ENCODE measurements at regions not wholly inside any gene's neighbourhood (a gene's known extent, or its start where the extent isn't known, plus 50 kb on each side); places are given as distances from the start of the nearest gene placed in this dataset.

DNA sequence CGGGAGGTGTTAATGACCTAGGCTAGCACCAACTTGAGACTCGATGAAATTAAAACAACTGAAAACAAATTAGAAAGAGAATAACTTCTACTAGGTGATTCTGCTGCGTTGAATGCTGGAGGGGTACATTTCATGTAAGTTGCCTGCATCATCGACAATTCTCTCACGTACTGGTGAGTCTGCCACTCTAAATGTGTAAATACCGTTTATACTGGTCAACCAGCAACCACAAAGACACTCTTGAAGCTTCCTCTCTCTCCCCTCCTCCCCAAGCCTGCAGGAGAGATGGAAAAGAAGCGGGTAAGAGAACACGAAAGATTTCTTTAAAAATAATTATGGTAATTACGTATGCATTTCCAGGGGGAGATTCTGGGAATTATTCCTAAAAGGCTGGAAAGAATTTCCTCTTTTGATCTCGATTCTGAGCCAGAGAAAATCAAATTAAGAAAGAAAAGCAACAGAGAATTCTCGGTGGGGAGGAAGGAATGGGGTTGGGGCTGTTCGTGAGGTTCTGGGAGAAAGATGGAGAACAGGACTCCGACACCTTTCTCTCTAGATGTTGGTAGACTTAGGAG lies 68.6 kb upstream of the MRTFB start:
- no peaks in the 10 kb centered on the region for H3K36me3 ChIP-seq (ENCODE audit: control insufficient read depth, insufficient read depth, low read length)
- no peak overlapping the region for H3K4me3 ChIP-seq (ENCODE audit: low read length)

GRCh38 chr16:14003074-14003570 lies 68.0 kb upstream of the MRTFB start:
- 30% methylated on average over 2 of the region's 15 CpGs for WGBS (ENCODE audit: insufficient coverage, low lambda C conversion rate)

More for the DNA sequence above, 68.6 kb upstream of the MRTFB start:
- DNase-seq = no peak
- H3K27ac ChIP-seq (ENCODE audit: low read length) = no peak overlapping the region
- no peaks in the 10 kb centered on the region for H3K9me3 ChIP-seq (ENCODE audit: control insufficient read depth, low read depth, low read length)
- peaks cover 4% of the 10 kb centered on the region for H3K4me1 ChIP-seq (ENCODE audit: control insufficient read depth, insufficient read depth, low read length)
- WGBS (ENCODE audit: insufficient coverage, low lambda C conversion rate) = 50% methylated on average over 5 of the region's 13 CpGs
- H3K27me3 ChIP-seq (ENCODE audit: control insufficient read depth, insufficient read depth, low read length) = no peaks in the 10 kb centered on the region

GRCh38 chr16:14004031-14004728 lies 66.9 kb upstream of the MRTFB start:
- WGBS (ENCODE audit: insufficient coverage, low lambda C conversion rate) = no CpG with 5 or more reads among the region's 13 CpGs
- Histone ChIP-seq H3K4me1 (ENCODE audit: control insufficient read depth, insufficient read depth, low read length) (no peaks in the 10 kb centered on the region), H3K36me3 (ENCODE audit: control insufficient read depth, insufficient read depth, low read length) (no peaks in the 10 kb centered on the region), H3K27ac (ENCODE audit: low read length) (no peak overlapping the region), H3K4me3 (ENCODE audit: low read length) (no peak overlapping the region), H3K9me3 (ENCODE audit: control insufficient read depth, low read depth, low read length) (no peaks in the 10 kb centered on the region), H3K27me3 (ENCODE audit: control insufficient read depth, insufficient read depth, low read length) (no peaks in the 10 kb centered on the region)
- DNase-seq = no peak

More at GRCh38 chr16:14003074-14003570, 68.0 kb upstream of the MRTFB start:
- Histone ChIP-seq H3K27ac (ENCODE audit: low read length) (no peak overlapping the region), H3K4me3 (ENCODE audit: low read length) (no peak overlapping the region), H3K4me1 (ENCODE audit: control insufficient read depth, insufficient read depth, low read length) (peaks cover 3% of the 10 kb centered on the region), H3K36me3 (ENCODE audit: control insufficient read depth, insufficient read depth, low read length) (no peaks in the 10 kb centered on the region), H3K9me3 (ENCODE audit: control insufficient read depth, low read depth, low read length) (no peaks in the 10 kb centered on the region), H3K27me3 (ENCODE audit: control insufficient read depth, insufficient read depth, low read length) (no peaks in the 10 kb centered on the region)
- peak in 1 of 2 donors; percentile 38 for DNase-seq

DNA sequence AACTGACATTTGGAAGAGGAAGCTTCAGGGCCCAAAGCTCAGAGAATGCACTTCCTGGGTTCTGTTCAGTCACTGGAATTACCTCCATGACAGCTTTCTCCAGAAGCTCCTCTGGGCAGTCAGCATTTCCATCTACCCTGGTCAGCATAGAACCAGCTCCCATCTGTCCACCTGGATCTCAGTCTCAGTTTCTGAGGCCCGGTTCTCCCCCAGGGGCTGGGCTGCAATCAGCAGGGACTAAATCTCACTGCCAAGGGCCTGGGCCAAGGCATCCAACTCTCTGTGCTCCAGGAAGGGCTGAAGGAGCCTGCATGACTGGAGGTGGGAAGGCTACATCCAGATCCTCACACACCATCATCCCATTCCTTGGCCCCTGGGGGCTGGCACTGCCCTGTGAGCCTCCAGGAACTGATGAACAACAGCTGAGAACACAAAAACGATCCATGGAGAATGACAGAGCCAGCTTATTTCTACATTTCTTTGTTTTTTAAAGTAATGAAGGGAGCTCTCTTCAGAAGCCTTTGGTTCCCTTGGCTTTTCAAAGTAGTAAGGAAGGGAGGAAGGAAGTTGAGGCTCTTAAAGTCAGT lies 66.3 kb upstream of the MRTFB start:
- Histone ChIP-seq H3K27me3 (ENCODE audit: control insufficient read depth, insufficient read depth, low read length) (no peaks in the 10 kb centered on the region), H3K9me3 (ENCODE audit: control insufficient read depth, low read depth, low read length) (no peaks in the 10 kb centered on the region), H3K4me1 (ENCODE audit: control insufficient read depth, insufficient read depth, low read length) (no peaks in the 10 kb centered on the region), H3K36me3 (ENCODE audit: control insufficient read depth, insufficient read depth, low read length) (no peaks in the 10 kb centered on the region), H3K4me3 (ENCODE audit: low read length) (no peak overlapping the region), H3K27ac (ENCODE audit: low read length) (no peak overlapping the region)
- WGBS (ENCODE audit: insufficient coverage, low lambda C conversion rate) = no CpG with 5 or more reads among the region's 2 CpGs
- DNase-seq = no peak

DNA sequence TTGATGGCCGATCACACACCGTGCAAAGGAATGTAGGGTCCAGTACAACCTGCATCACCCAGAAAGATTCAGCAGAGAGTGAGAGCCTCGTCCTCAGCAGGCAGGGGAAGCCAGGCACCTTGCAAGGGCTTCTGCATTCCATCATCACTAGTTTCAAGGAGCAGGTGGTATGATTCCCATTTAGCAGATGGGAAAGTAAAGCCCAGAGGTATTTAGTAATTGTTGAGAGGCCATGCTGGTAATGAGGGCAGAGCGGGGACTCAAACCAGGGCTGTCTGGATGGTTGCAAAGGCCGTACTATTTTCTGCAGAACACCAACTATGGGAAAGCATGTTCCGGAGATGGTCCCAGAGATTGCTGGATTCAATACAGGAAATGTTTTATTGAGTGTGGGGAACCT lies 65.8 kb upstream of the MRTFB start:
- no peaks in the 10 kb centered on the region for H3K27me3 ChIP-seq (ENCODE audit: control insufficient read depth, insufficient read depth, low read length)
- no peaks in the 10 kb centered on the region for H3K4me1 ChIP-seq (ENCODE audit: control insufficient read depth, insufficient read depth, low read length)
- DNase-seq = no peak
- no peak overlapping the region for H3K4me3 ChIP-seq (ENCODE audit: low read length)
- 83% methylated on average over 1 of the region's 6 CpGs for WGBS (ENCODE audit: insufficient coverage, low lambda C conversion rate)
- no peak overlapping the region for H3K27ac ChIP-seq (ENCODE audit: low read length)
- no peaks in the 10 kb centered on the region for H3K9me3 ChIP-seq (ENCODE audit: control insufficient read depth, low read depth, low read length)
- no peaks in the 10 kb centered on the region for H3K36me3 ChIP-seq (ENCODE audit: control insufficient read depth, insufficient read depth, low read length)

DNA sequence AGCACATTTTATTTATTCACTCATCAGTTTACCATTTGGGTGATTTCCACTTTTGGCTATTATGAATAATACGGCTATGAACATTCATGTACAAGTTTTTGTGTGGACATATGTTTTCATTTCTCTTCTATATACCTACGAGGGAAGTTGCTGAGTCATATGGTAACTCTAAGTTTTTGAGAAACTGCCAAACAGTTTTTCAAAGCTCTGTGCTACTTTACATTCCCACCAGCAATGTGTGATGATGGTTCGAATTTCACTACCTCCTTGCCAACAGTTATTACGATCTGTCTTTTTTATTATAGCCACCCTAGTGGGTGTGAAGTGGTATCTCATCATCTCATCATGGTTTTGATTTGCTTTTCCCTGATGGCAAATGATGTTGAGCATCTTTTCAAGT lies 63.7 kb upstream of the MRTFB start:
- H3K27me3 ChIP-seq (ENCODE audit: control insufficient read depth, insufficient read depth, low read length) = no peaks in the 10 kb centered on the region
- DNase-seq = no peak
- WGBS (ENCODE audit: insufficient coverage, low lambda C conversion rate) = 83% methylated on average over 2 of the region's 4 CpGs

GRCh38 chr16:14011001-14011400 lies 60.1 kb upstream of the MRTFB start:
- H3K27me3 ChIP-seq (ENCODE audit: control insufficient read depth, insufficient read depth, low read length) = no peaks in the 10 kb centered on the region
- H3K9me3 ChIP-seq (ENCODE audit: control insufficient read depth, low read depth, low read length) = no peaks in the 10 kb centered on the region
- H3K4me1 ChIP-seq (ENCODE audit: control insufficient read depth, insufficient read depth, low read length) = peaks cover 4% of the 10 kb centered on the region
- WGBS (ENCODE audit: insufficient coverage, low lambda C conversion rate) = 100% methylated on average over 1 of the region's 2 CpGs
- H3K4me3 ChIP-seq (ENCODE audit: low read length) = no peak overlapping the region
- no peaks in the 10 kb centered on the region for H3K36me3 ChIP-seq (ENCODE audit: control insufficient read depth, insufficient read depth, low read length)
- DNase-seq = no peak
- H3K27ac ChIP-seq (ENCODE audit: low read length) = no peak overlapping the region

More for the DNA sequence above, 63.7 kb upstream of the MRTFB start:
- Histone ChIP-seq H3K36me3 (ENCODE audit: control insufficient read depth, insufficient read depth, low read length) (no peaks in the 10 kb centered on the region), H3K4me1 (ENCODE audit: control insufficient read depth, insufficient read depth, low read length) (no peaks in the 10 kb centered on the region), H3K4me3 (ENCODE audit: low read length) (no peak overlapping the region), H3K27ac (ENCODE audit: low read length) (no peak overlapping the region), H3K9me3 (ENCODE audit: control insufficient read depth, low read depth, low read length) (no peaks in the 10 kb centered on the region)

DNA sequence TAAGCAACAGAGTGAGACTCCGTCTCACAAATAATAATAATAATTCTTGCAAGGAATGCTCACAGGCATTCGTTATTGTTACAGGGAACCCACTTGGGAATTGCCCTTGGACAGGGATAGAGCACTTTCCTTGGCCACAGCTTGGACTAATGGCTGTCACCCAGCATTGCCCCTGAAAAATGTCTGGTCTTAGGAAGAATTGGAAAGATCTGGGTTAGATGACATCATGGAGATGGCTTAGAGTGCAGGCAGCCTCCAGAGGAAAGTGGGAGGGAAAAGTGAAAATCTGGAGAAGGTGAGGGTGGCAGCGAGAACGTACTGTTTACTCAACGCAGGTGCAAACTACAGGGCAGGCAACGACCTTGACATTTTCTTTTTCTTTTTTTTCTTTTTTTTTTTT lies 59.3 kb upstream of the MRTFB start:
- no peaks in the 10 kb centered on the region for H3K9me3 ChIP-seq (ENCODE audit: control insufficient read depth, low read depth, low read length)
- H3K27ac ChIP-seq (ENCODE audit: low read length) = no peak overlapping the region
- no peaks in the 10 kb centered on the region for H3K36me3 ChIP-seq (ENCODE audit: control insufficient read depth, insufficient read depth, low read length)
- H3K4me1 ChIP-seq (ENCODE audit: control insufficient read depth, insufficient read depth, low read length) = peaks cover 4% of the 10 kb centered on the region
- no peaks in the 10 kb centered on the region for H3K27me3 ChIP-seq (ENCODE audit: control insufficient read depth, insufficient read depth, low read length)
- 10% methylated on average over 2 of the region's 6 CpGs for WGBS (ENCODE audit: insufficient coverage, low lambda C conversion rate)
- no peak overlapping the region for H3K4me3 ChIP-seq (ENCODE audit: low read length)
- no peak for DNase-seq

DNA sequence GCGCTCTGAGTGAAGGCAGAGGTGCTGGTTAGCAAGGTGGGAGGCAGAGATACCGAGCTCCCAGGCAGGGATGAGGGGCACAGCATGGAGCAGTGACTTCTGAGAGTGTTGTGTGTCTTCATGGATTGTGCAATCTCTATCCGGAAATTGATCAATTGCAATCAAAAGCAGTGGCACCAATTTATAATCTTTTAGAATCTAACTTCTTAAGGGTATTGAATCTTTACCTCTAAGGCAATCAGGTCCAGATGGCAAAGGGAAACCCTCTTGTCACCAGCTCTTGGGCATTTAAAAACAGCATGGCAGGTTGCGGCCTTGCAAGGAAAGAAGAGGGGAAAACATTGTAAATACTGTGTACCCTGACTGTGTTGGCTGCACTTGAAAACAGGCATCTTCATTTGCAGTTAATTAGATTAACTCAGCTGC lies 58.0 kb upstream of the MRTFB start:
- no CpG with 5 or more reads among the region's 4 CpGs for WGBS (ENCODE audit: insufficient coverage, low lambda C conversion rate)
- Histone ChIP-seq H3K4me3 (ENCODE audit: low read length) (no peak overlapping the region), H3K27ac (ENCODE audit: low read length) (no peak overlapping the region), H3K36me3 (ENCODE audit: control insufficient read depth, insufficient read depth, low read length) (no peaks in the 10 kb centered on the region), H3K27me3 (ENCODE audit: control insufficient read depth, insufficient read depth, low read length) (no peaks in the 10 kb centered on the region), H3K9me3 (ENCODE audit: control insufficient read depth, low read depth, low read length) (no peaks in the 10 kb centered on the region), H3K4me1 (ENCODE audit: control insufficient read depth, insufficient read depth, low read length) (peaks cover 4% of the 10 kb centered on the region)
- DNase-seq = no peak

DNA sequence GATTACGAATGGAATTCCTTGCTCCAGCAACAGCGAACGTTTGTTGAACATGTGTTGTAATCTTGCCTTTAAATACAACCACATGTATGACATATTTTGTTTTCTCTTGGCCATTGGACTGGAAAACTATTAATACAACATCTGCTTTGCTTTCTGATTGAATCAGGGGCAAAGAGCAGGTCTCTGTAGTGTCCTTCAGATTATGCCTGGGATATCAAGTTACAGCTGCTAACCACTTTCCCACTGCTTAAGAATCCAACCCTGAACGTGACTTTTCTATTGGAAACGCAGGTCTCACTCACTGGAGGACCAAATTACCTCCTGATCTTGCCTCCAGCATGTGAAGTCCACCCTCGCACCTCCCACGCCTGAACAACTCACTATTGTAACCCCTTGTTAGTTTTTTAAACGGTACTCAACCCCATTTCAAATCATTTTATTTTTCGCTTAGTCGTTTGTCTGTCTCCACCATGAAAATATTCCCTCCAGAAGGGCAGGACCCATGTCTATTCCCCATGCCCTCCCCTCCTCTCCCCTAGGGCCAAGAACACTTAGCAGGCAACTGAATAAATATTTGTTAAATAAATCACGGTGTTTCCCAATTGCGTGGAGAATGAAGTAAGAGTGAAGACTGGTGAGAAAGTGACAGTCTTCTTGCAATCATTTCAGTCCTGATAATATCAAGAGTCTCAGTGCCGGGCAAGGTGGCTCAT lies 57.4 kb upstream of the MRTFB start:
- H3K27ac ChIP-seq (ENCODE audit: low read length) = no peak overlapping the region
- H3K9me3 ChIP-seq (ENCODE audit: control insufficient read depth, low read depth, low read length) = no peaks in the 10 kb centered on the region
- peak; percentile 35 to 58 for DNase-seq
- 41% methylated on average over 5 of the region's 13 CpGs for WGBS (ENCODE audit: insufficient coverage, low lambda C conversion rate)
- H3K27me3 ChIP-seq (ENCODE audit: control insufficient read depth, insufficient read depth, low read length) = no peaks in the 10 kb centered on the region
- H3K4me1 ChIP-seq (ENCODE audit: control insufficient read depth, insufficient read depth, low read length) = peaks cover 4% of the 10 kb centered on the region
- H3K36me3 ChIP-seq (ENCODE audit: control insufficient read depth, insufficient read depth, low read length) = no peaks in the 10 kb centered on the region
- H3K4me3 ChIP-seq (ENCODE audit: low read length) = no peak overlapping the region

Measured in large intestine (tissue), 3 donors.